GM21576 (cell line): ENCODE measurements at regions not wholly inside any gene's neighbourhood (a gene's known extent, or its start where the extent isn't known, plus 50 kb on each side); places are given as distances from the start of the nearest gene placed in this dataset.
"Not testable (repeated sequence)": the region's sequence is repeated elsewhere in the genome, so short reads cannot be mapped to it uniquely, and the experiment has no call there.

ENCODE experiments used
- ATAC-seq: cut with Tn5 transposase; IDR thresholded peaks from one replicate; pipeline ENCODE4 v1.9.1; 2021; ENCODE audit warnings: mild to moderate bottlenecking, moderate library complexity; ENCODE audit not compliant: unreplicated experiment

DNA sequence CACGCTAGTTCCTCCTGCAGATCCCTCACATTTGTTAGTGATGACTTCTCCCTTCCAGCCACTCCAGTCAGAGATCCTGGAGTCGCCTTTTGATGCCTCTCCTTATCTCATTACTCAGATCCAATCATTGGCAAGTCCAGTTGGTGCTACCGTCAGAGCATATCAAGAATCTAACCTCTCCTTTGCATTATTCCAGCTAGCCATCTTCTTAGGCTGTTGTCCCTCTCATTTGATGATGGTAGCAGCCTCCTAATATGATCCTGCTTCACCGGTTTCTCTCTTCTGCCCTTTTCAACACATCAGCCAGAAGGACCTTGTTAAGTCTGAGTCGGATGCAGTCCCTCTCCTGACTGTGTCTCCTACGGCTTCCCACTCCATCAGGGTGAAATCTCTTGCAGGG lies 305.6 kb downstream of the THBS2 start:
- no peak for ATAC-seq

- no peak for ATAC-seq
Observed at GRCh38 chr6:168943231-168943905, 310.3 kb downstream of the THBS2 start.

DNA sequence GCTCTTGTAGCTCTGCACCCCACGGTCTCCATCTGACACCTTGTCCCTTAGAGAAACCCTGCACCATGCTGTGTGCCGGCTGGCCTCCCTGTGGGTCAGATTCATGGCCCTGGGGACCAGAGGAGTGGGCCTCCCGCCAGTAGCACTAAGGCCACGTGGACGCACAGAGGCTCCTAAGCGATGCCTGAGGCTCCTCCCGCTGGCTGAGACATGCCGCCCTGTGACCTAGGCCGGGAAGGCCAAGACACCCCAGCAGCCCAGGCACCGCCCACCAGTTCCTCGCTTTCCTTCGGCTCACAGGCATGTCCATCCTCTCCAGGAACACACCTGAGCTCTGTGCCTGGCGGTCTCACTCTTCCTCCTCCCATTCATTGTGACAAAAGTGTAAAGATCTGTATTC lies 311.0 kb downstream of the THBS2 start:
- no peak for ATAC-seq

- ATAC-seq = no peak
Observed at GRCh38 chr6:168941036-168941435, 312.6 kb downstream of the THBS2 start.

- ATAC-seq = no peak
Observed at GRCh38 chr6:168939796-168940195, 313.9 kb downstream of the THBS2 start.

DNA sequence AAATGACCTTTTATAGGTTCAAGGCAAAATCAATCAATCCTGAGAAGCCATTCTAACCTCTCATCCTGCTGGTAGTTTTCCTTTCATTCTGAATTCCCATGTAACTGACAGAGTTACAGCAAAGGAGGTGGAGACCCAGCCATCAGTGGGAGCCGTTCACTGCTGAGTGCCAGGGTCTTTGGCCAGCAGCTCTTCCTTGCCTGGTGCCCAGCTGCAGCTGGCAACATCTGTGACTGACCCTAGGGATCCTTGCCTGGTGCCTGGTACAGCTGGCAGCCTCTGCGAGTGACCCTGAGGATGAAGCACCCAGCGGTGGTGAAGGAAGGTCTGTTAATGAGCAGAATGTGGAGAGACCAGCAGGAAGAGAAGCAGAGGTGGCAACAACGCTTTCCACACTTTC lies 314.6 kb downstream of the THBS2 start:
- no peak for ATAC-seq

- ATAC-seq = no peak
Observed at GRCh38 chr6:168938546-168938945, 315.1 kb downstream of the THBS2 start.

- ATAC-seq = no peak
Observed at GRCh38 chr6:168937054-168937453, 316.6 kb downstream of the THBS2 start.

DNA sequence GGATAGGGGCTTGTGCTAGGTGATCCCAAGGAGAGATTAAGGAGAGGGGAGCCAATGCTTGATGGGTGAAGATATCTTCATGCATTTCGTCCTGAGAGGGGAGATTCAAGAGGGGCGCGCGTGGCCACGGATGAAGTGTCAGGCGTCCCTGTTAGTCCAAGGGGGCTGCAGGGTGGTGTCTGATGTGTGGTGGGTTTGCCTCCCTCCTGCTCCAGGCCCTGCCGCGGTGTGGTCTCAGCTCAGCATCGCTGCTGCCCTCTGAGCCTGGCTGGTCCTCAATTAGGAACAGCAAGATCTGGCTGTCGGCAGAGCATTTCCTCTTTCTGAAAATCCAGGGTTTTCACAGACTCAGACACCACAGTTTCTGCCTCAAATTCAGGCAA lies 318.0 kb downstream of the THBS2 start:
- ATAC-seq = no peak

GRCh38 chr6:168934660-168935627 lies 318.7 kb downstream of the THBS2 start:
- ATAC-seq = no peak

- not testable (repeated sequence) for ATAC-seq
Observed at GRCh38 chr6:168932171-168932570, 321.5 kb downstream of the THBS2 start.

DNA sequence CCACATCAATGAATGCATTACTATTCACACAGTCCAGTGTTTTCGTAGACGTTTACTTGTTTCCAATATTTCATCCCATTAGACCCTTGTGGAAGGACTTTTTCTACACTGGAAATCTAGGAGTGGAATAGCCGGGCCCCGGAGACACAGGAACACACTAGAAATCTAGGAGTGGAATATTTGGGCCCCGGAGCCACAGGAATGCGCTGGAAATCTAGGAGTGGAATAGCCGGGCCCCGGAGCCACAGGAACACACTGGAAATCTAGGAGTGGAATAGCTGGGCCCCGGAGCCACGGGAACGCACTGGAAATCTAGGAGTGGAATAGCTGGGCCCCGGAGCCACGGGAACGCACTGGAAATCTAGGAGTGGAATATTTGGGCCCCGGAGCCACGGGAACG lies 322.6 kb downstream of the THBS2 start:
- ATAC-seq = not testable (repeated sequence)

GRCh38 chr6:168929871-168930450 lies 323.7 kb downstream of the THBS2 start:
- no peak for ATAC-seq

- no peak for ATAC-seq
Observed at GRCh38 chr6:168928012-168928411, 325.6 kb downstream of the THBS2 start.

DNA sequence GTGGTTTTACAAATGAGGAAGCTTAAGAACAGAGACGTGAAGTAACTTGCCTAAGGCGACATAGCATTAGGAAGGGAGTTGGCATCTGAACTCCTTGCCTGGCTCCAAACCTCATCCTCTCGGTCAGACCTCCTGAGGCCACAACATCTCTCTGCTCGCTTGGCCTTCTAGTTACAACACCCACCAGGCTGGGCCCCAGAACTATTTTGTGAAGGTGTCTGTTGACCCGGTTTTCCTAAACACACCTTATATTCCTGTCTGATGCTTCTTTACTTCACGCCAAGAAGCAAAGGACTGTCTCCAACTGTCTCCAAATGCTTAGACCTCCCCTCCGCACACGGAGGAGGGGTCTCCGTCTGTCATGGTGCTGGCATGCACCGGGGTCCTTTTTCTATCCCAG lies 326.6 kb downstream of the THBS2 start:
- no peak for ATAC-seq

- no peak for ATAC-seq
Observed at GRCh38 chr6:168926306-168926705, 327.3 kb downstream of the THBS2 start.

DNA sequence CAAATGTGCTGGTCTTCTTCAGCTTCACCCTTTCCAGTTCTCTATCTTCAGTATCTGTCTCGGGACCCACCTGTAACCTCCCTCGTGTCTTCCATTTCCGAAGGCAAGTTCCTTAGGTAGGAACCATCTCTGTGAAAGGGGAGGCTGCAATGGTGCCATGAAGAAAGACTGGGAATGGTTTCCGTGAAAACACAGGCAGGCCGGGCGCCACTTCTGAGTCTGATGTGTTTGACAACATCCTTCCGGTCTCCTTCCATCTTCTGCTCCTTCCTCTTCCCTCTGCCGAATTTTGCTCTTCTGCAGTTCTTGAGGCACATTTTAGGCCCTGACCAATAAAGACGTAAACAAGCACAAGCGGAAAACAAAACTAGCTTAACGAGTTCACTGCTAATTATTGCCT lies 328.0 kb downstream of the THBS2 start:
- ATAC-seq = no peak

DNA sequence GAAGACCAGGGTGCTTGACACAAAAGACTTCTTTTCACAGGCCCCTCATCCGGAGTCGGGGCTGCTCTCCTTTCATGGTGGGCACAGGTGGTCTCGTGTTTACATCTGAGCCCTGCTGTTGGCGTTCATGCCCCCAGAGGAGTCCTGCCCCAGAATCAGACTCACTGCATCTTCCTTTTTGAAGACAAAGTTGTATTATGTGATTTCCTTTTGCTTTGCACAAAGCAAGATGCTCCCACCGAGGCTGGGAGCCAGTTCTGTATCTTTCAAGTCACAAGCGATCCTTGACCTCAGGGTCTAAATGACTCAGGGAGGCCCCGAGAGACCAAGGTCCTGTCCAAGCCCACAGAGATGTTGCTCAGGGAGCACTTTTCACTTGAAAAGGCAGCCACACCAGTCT lies 330.5 kb downstream of the THBS2 start:
- ATAC-seq = no peak

DNA sequence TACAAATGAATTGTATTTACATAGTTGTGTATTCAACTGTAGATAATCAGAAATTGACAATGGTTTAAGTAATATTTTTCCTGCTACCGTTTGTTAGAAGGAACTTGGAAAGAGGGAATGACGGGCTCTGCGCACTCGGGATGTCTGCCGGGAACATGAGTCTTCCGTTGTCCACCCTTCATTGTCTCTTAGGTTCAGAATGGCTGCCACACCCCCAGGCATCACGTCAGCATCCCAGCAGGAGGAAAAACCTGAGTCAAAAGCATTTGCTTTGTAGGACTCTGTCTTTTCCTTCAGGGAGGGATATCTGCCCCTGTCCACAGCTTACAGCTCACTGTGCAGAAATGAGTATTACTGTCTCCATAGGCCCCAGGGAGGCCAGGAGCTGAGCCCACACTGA lies 331.2 kb downstream of the THBS2 start:
- no peak for ATAC-seq

DNA sequence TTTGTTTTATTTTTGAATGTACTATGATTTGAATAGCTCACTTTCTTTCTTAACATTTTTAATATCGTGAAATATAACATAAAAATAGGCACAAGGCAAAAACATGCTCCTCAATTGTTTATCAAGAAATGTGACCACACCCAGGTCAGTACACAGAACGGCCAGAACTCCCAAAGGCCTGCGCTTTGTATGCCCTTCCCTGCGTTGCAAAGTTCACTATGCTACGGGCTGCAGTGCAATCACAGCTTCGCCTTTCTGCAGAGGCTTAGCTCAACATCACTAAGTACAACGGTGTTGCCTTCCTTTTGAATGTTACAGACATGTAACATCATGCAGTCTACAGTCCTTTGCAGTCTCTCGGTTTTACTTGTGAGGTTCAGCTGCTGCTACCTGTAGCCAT lies 333.4 kb downstream of the THBS2 start:
- no peak for ATAC-seq

DNA sequence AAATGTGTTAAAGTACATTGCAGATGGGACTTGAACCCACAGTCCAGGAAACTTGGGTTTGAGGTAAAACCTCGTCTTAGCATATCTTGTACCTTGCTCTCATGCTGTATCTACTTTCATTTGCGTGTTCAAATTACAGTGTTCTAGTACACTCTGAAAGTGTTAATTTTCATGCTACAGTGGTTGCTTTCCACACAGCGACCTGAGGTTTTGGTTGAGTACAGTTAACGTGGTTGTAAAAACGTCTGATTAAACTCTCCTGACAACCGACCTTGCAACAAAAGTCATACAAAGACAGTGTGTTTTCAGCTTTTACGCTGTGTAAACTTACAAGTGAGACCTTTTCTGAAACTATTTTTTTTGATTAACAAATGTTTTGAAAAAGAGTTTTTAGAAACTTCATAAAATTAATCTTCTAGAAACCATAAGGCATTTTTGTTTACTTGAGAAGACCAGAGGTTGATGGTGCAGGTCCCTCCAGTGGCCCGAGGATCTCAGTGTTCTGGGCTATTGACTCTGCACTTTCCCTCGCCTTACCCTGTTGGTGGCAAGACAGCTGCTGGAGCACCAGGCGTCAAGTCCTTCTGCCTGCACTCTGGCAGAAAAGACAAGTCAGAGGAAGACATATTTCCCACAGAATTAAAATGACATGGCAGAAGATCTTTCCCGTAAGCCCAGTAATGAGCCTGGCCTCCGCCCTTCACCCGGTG lies 334.0 kb downstream of the THBS2 start:
- no peak for ATAC-seq
